RWPE2 (cell line): ENCODE measurements at regions not wholly inside any gene's neighbourhood (a gene's known extent, or its start where the extent isn't known, plus 50 kb on each side); places are given as distances from the start of the nearest gene placed in this dataset.

Source experiments
- ATAC-seq: fragments of 200-7000 bp; cut with Tn5 transposase; 3 replicates; pipeline ENCODE4 v1.9.1; 2021; ENCODE audit warnings: low read depth
- DNase-seq: peaks from one replicate; pipeline ENCODE4 v3.0.0-alpha.2; 2020; ENCODE audit warnings: low spot score
- H3K27ac ChIP-seq: fragments of 450-650 bp; 2 replicates; pipeline ENCODE4 v1.5.1; 2017; ENCODE audit warnings: mild to moderate bottlenecking; ENCODE audit not compliant: poor library complexity, severe bottlenecking
- H3K27me3 ChIP-seq: fragments of 250-450 bp; sonication (Bioruptor Pico); 2 replicates; pipeline ENCODE4 v1.5.1; 2021; ENCODE audit warnings: mild to moderate bottlenecking, moderate library complexity; ENCODE audit not compliant: insufficient read depth, poor library complexity, severe bottlenecking
- H3K36me3 ChIP-seq: fragments of 250-450 bp; sonication (Bioruptor Pico); 2 replicates; pipeline ENCODE4 v1.5.1; 2020; ENCODE audit warnings: low read depth, mild to moderate bottlenecking, moderate library complexity
- H3K4me1 ChIP-seq: fragments of 250-450 bp; sonication (Bioruptor Pico); 2 replicates; pipeline ENCODE4 v1.5.1; 2021; ENCODE audit warnings: mild to moderate bottlenecking, moderate library complexity; ENCODE audit not compliant: insufficient read depth, poor library complexity, severe bottlenecking
- H3K4me3 ChIP-seq: fragments of 250-450 bp; sonication (Bioruptor Pico); 2 replicates; pipeline ENCODE4 v1.5.1; 2021; ENCODE audit warnings: mild to moderate bottlenecking, moderate library complexity; ENCODE audit not compliant: severe bottlenecking
- H3K9me3 ChIP-seq: fragments of 250-450 bp; sonication (Bioruptor Pico); 2 replicates; pipeline ENCODE4 v1.5.1; 2021; ENCODE audit warnings: mild to moderate bottlenecking, moderate library complexity; ENCODE audit not compliant: severe bottlenecking
- CTCF ChIP-seq: fragments of 450-650 bp; IDR thresholded peaks from one replicate; pipeline ENCODE4 v1.5.1; 2017; ENCODE audit warnings: mild to moderate bottlenecking, moderate library complexity; ENCODE audit not compliant: poor library complexity, severe bottlenecking

- Histone ChIP-seq H3K9me3 (no peaks in the 10 kb centered on the region), H3K4me3 (no peak overlapping the region), H3K4me1 (no peaks in the 10 kb centered on the region), H3K27ac (no peak overlapping the region), H3K36me3 (no peaks in the 10 kb centered on the region), H3K27me3 (no peaks in the 10 kb centered on the region)
- ATAC-seq (no peak), DNase-seq (no peak)
- TF ChIP-seq CTCF, result no peak
These were observed 212.5 kb upstream of the SOX1 start for GRCh38 chr13:111854403-111854802.

- Histone ChIP-seq H3K27me3 (no peaks in the 10 kb centered on the region), H3K9me3 (no peaks in the 10 kb centered on the region), H3K4me1 (no peaks in the 10 kb centered on the region), H3K36me3 (no peaks in the 10 kb centered on the region), H3K27ac (no peak overlapping the region), H3K4me3 (no peak overlapping the region)
- no peak for DNase-seq
- no peak for ATAC-seq
- TF ChIP-seq CTCF, result no peak
These were observed 211.8 kb upstream of the SOX1 start for GRCh38 chr13:111855191-111855590.

- no peak for TF ChIP-seq CTCF
- no peaks in the 10 kb centered on the region for H3K4me1 ChIP-seq
- no peaks in the 10 kb centered on the region for H3K9me3 ChIP-seq
- H3K4me3 ChIP-seq, result no peak overlapping the region
- no peak overlapping the region for H3K27ac ChIP-seq
- no peaks in the 10 kb centered on the region for H3K27me3 ChIP-seq
- ATAC-seq (no peak), DNase-seq (no peak)
- no peaks in the 10 kb centered on the region for H3K36me3 ChIP-seq
These were observed 211.2 kb upstream of the SOX1 start for GRCh38 chr13:111855786-111856185.

- DNase-seq (no peak), ATAC-seq (no peak)
- no peaks in the 10 kb centered on the region for H3K9me3 ChIP-seq
- no peaks in the 10 kb centered on the region for H3K36me3 ChIP-seq
- H3K27ac ChIP-seq, result no peak overlapping the region
- no peak for TF ChIP-seq CTCF
- no peaks in the 10 kb centered on the region for H3K27me3 ChIP-seq
- no peak overlapping the region for H3K4me3 ChIP-seq
- no peaks in the 10 kb centered on the region for H3K4me1 ChIP-seq
These were observed 210.4 kb upstream of the SOX1 start for GRCh38 chr13:111856571-111856970.

GRCh38 chr13:111857336-111857735, 209.6 kb upstream of the SOX1 start:
- Histone ChIP-seq H3K9me3 (no peaks in the 10 kb centered on the region), H3K4me1 (no peaks in the 10 kb centered on the region), H3K27ac (no peak overlapping the region), H3K36me3 (no peaks in the 10 kb centered on the region), H3K27me3 (no peaks in the 10 kb centered on the region), H3K4me3 (no peak overlapping the region)
- DNase-seq (no peak), ATAC-seq (no peak)
- TF ChIP-seq CTCF, result no peak
